DMS 273 treated with DMSO at 0.1 percent for 48 hours (cell line): ENCODE measurements at regions not wholly inside any gene's neighbourhood (a gene's known extent, or its start where the extent isn't known, plus 50 kb on each side); places are given as distances from the start of the nearest gene placed in this dataset.
"Not testable (repeated sequence)": the region's sequence is repeated elsewhere in the genome, so short reads cannot be mapped to it uniquely, and the experiment has no call there.

Experiments used
- DNase-seq: peaks from one replicate; lab custom pipeline; 2025; lab: John Stamatoyannopoulos, UW

DNA sequence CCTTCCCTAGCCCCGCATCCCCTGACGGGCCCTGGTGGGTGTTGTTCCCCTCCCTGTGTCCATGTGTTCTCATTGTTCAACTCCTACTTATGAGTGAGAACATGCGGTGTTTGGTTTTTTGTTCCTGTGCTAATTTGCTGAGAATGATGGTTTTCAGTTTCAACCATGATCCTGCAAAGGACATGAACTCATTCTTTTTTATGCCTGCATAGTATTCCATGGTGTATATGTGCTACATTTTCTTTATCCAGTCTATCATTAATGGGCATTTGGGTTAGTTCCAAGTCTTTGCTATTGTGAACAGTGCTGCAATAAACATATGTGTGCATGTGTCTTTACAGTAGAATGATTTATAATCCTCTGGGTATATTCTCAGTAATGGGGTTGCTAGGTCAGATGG lies 65.7 kb upstream of the DCD start:
- DNase-seq = not testable (repeated sequence)

DNA sequence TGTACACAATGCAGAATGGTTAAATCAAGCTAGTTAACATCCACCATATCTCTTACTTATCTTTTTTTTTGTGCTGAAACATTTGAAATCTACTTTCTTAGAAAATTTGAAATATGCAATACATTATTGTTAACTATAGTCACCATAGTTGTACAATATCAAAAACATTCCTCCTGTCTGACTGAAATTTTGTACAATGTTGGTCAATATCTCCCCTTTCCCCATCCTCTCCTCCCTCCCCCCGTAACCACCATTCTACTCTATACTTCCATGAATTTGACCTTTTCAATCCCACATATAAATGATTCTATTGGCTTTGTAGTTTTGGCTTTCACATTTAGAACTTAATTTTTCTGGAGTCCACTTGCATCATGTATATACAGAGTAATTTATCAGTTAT lies 63.5 kb upstream of the DCD start:
- no peak for DNase-seq

GRCh38 chr12:54708826-54709225 lies 60.7 kb upstream of the DCD start:
- no peak for DNase-seq

- DNase-seq = no peak
Observed at GRCh38 chr12:54704202-54704601, 56.0 kb upstream of the DCD start.

- DNase-seq = peak; percentile 6
Observed at GRCh38 chr12:54701940-54702592, 53.9 kb upstream of the DCD start.

- DNase-seq = no peak
Observed at GRCh38 chr12:54700849-54701248, 52.7 kb upstream of the DCD start.

- no peak for DNase-seq
Observed at GRCh38 chr12:54700301-54700700, 52.1 kb upstream of the DCD start.
